DOHH2 (cell line): ENCODE measurements at regions not wholly inside any gene's neighbourhood (a gene's known extent, or its start where the extent isn't known, plus 50 kb on each side); places are given as distances from the start of the nearest gene placed in this dataset.

Experiments
- H3F3A ChIP-seq: fragments of 200-600 bp; sonication (generic), shearing (Covaris generic); 2 replicates; pipeline ENCODE4 v1.6.0; 2016; ENCODE audit warnings: antibody characterized with exemption, mild to moderate bottlenecking; ENCODE audit not compliant: control insufficient read depth, insufficient read depth
- H3K27ac ChIP-seq: fragments of 200-600 bp; sonication (generic); 2 replicates; pipeline ENCODE4 v1.5.1; 2014; ENCODE audit warnings: low read depth, mild to moderate bottlenecking, low read length, moderate library complexity
- H3K27me3 ChIP-seq: fragments of 200-600 bp; sonication (generic); 2 replicates; pipeline ENCODE4 v1.6.1; 2014; ENCODE audit warnings: mild to moderate bottlenecking, low read length, mixed read lengths; ENCODE audit not compliant: control insufficient read depth
- H3K36me3 ChIP-seq: fragments of 200-600 bp; sonication (generic); 2 replicates; pipeline ENCODE4 v1.6.1; 2014; ENCODE audit warnings: mild to moderate bottlenecking, low read length, moderate library complexity, mixed read lengths; ENCODE audit not compliant: control insufficient read depth
- H3K4me1 ChIP-seq: fragments of 200-600 bp; sonication (generic); 2 replicates; pipeline ENCODE4 v1.6.1; 2014; ENCODE audit warnings: mild to moderate bottlenecking, low read length, mixed read lengths; ENCODE audit not compliant: control insufficient read depth
- H3K4me2 ChIP-seq: fragments of 200-600 bp; sonication (generic); 2 replicates; pipeline ENCODE4 v1.6.0; 2014; ENCODE audit warnings: mild to moderate bottlenecking, low read length, moderate library complexity
- H3K4me3 ChIP-seq: fragments of 200-600 bp; sonication (generic); 2 replicates; pipeline ENCODE4 v1.5.1; 2014; ENCODE audit warnings: mild to moderate bottlenecking, low read length, mixed read lengths
- H3K79me2 ChIP-seq: fragments of 200-600 bp; sonication (generic); 2 replicates; pipeline ENCODE4 v1.6.1; 2014; ENCODE audit warnings: mild to moderate bottlenecking, low read length, mixed read lengths; ENCODE audit not compliant: control insufficient read depth
- H3K9me2 ChIP-seq: fragments of 200-600 bp; sonication (generic); replicated peaks from 2 replicates; pipeline ENCODE4 v1.6.1; 2014; ENCODE audit warnings: mild to moderate bottlenecking, low read length, mixed read lengths; ENCODE audit not compliant: control insufficient read depth
- H3K9me3 ChIP-seq: fragments of 200-600 bp; sonication (generic); 2 replicates; pipeline ENCODE4 v1.6.1; 2014; ENCODE audit warnings: antibody characterized with exemption, low read length, mixed read lengths; ENCODE audit not compliant: control insufficient read depth, insufficient read depth
- H4K20me1 ChIP-seq: fragments of 200-600 bp; sonication (generic); 2 replicates; pipeline ENCODE4 v1.6.0; 2014; ENCODE audit warnings: low read depth, mild to moderate bottlenecking, antibody characterized with exemption, low read length, moderate library complexity; ENCODE audit not compliant: control insufficient read depth, insufficient read depth
- CTCF ChIP-seq: fragments of 200-600 bp; sonication (generic); IDR thresholded peaks from one replicate; pipeline ENCODE4 v1.5.1; 2014; ENCODE audit warnings: antibody characterized with exemption, mild to moderate bottlenecking, low read depth, low read length; ENCODE audit not compliant: poor library complexity, severe bottlenecking
- EZH2phosphoT487 ChIP-seq: fragments of 200-600 bp; sonication (generic); IDR thresholded peaks from 2 replicates; pipeline ENCODE4 v1.6.1; 2017; ENCODE audit warnings: borderline replicate concordance, mild to moderate bottlenecking, antibody characterized with exemption, low read length, moderate library complexity, mixed read lengths

GRCh38 chr14:98754343-98755020 is 517.5 kb downstream of the BCL11B start:
- peaks cover 4% of the 10 kb centered on the region for H3K9me3 ChIP-seq
- H3K79me2 ChIP-seq: no peaks in the 10 kb centered on the region
- H3K4me2 ChIP-seq: no peak overlapping the region
- no peak overlapping the region for H3K27ac ChIP-seq
- no peaks in the 10 kb centered on the region for H3K27me3 ChIP-seq
- H4K20me1 ChIP-seq: no peaks in the 10 kb centered on the region
- H3K4me3 ChIP-seq: no peak overlapping the region
- H3F3A ChIP-seq: no peaks in the 10 kb centered on the region
- no peaks in the 10 kb centered on the region for H3K9me2 ChIP-seq
- H3K4me1 ChIP-seq: no peaks in the 10 kb centered on the region
- H3K36me3 ChIP-seq: no peaks in the 10 kb centered on the region
- no peak for TF ChIP-seq EZH2phosphoT487
- TF ChIP-seq CTCF: no peak

- TF ChIP-seq CTCF (no peak), EZH2phosphoT487 (no peak)
- Histone ChIP-seq H3K9me2 (no peaks in the 10 kb centered on the region), H3K27me3 (no peaks in the 10 kb centered on the region), H3K4me1 (no peaks in the 10 kb centered on the region), H3K36me3 (no peaks in the 10 kb centered on the region), H3K79me2 (no peaks in the 10 kb centered on the region), H4K20me1 (no peaks in the 10 kb centered on the region), H3K9me3 (peaks cover 12% of the 10 kb centered on the region), H3K4me2 (no peak overlapping the region), H3K4me3 (no peak overlapping the region), H3F3A (no peaks in the 10 kb centered on the region), H3K27ac (no peak overlapping the region)
These were observed 515.2 kb downstream of the BCL11B start for GRCh38 chr14:98756749-98757148.

- Histone ChIP-seq H3K4me3 (no peak overlapping the region), H4K20me1 (no peaks in the 10 kb centered on the region)
These were observed 513.6 kb downstream of the BCL11B start for GRCh38 chr14:98758440-98758839.

More at GRCh38 chr14:98758440-98758839, 513.6 kb downstream of the BCL11B start:
- H3F3A ChIP-seq: no peaks in the 10 kb centered on the region
- H3K27me3 ChIP-seq: no peaks in the 10 kb centered on the region
- no peaks in the 10 kb centered on the region for H3K79me2 ChIP-seq
- no peaks in the 10 kb centered on the region for H3K9me2 ChIP-seq
- H3K36me3 ChIP-seq: no peaks in the 10 kb centered on the region
- peaks cover 12% of the 10 kb centered on the region for H3K9me3 ChIP-seq
- no peak overlapping the region for H3K4me2 ChIP-seq
- no peaks in the 10 kb centered on the region for H3K4me1 ChIP-seq
- no peak for TF ChIP-seq CTCF
- no peak for TF ChIP-seq EZH2phosphoT487
- H3K27ac ChIP-seq: no peak overlapping the region
